PC-3 (cell line): ENCODE measurements at regions not wholly inside any gene's neighbourhood (a gene's known extent, or its start where the extent isn't known, plus 50 kb on each side); places are given as distances from the start of the nearest gene placed in this dataset.

Experiments
- ATAC-seq: fragments of 200-7000 bp; cut with Tn5 transposase; 2 replicates; pipeline ENCODE4 v1.9.1; 2020; ENCODE audit warnings: mild to moderate bottlenecking, moderate library complexity
- BruUV-seq: library from RNA; stranded (reverse); fragments of 400-500 nt; replicated peaks from 2 replicates; lab custom pipeline; 2021; lab: Mats Ljungman, UMichigan
- CTCF ChIA-PET: fragments of 300-600 bp; sonication (Branson Sonifier 250); formaldehyde crosslinking; loops from one replicate; lab custom pipeline; 2022; ENCODE audit warnings: antibody characterized with exemption; lab: Charles Lee
- POLR2A ChIA-PET: fragments of 300-600 bp; sonication (Branson Sonifier 250); formaldehyde crosslinking; loops from one replicate; lab custom pipeline; 2022; ENCODE audit warnings: antibody characterized with exemption; ENCODE audit not compliant: unreplicated experiment; lab: Charles Lee
- DNase-seq: peaks from one replicate; pipeline ENCODE4 v3.0.0-alpha.2; 2015
- H2AFZ ChIP-seq: fragments of 300-600 bp; sonication (generic); 2 replicates; pipeline ENCODE4 v1.6.0; 2016; ENCODE audit warnings: antibody characterized with exemption, low read length
- H3F3A ChIP-seq: fragments of 300-600 bp; sonication (generic); one replicate; pipeline ENCODE4 v1.6.0; 2017; ENCODE audit warnings: antibody characterized with exemption, low read length, control low read depth, mild to moderate bottlenecking; ENCODE audit not compliant: unreplicated experiment
- H3K27ac ChIP-seq: fragments of 300-600 bp; sonication (generic); 2 replicates; pipeline ENCODE4 v1.5.1; 2016; ENCODE audit warnings: mild to moderate bottlenecking, low read length
- H3K27me3 ChIP-seq: fragments of 300-600 bp; sonication (generic); 2 replicates; pipeline ENCODE4 v1.6.1; 2016; ENCODE audit warnings: low read length, mixed read lengths
- H3K36me3 ChIP-seq: fragments of 300-600 bp; sonication (generic); 2 replicates; pipeline ENCODE4 v1.6.1; 2016; ENCODE audit warnings: low read depth, mixed run types, low read length, mixed read lengths
- H3K4me1 ChIP-seq: fragments of 300-600 bp; sonication (generic); 2 replicates; pipeline ENCODE4 v1.5.1; 2016; ENCODE audit warnings: low read length; ENCODE audit not compliant: insufficient read depth
- H3K4me2 ChIP-seq: fragments of 300-600 bp; sonication (generic); 2 replicates; pipeline ENCODE4 v1.6.0; 2016; ENCODE audit warnings: low read length
- H3K4me3 ChIP-seq: fragments of 300-600 bp; sonication (generic); 2 replicates; pipeline ENCODE4 v1.5.1; 2016; ENCODE audit warnings: mild to moderate bottlenecking, low read length, mixed read lengths
- H3K79me2 ChIP-seq: fragments of 300-600 bp; sonication (generic); 2 replicates; pipeline ENCODE4 v1.6.1; 2017; ENCODE audit warnings: low read length, mixed read lengths
- H3K9ac ChIP-seq: fragments of 300-600 bp; sonication (generic); 2 replicates; pipeline ENCODE4 v1.6.0; 2016; ENCODE audit warnings: mild to moderate bottlenecking, low read length
- H3K9me2 ChIP-seq: fragments of 300-600 bp; sonication (generic); replicated peaks from 2 replicates; pipeline ENCODE4 v1.6.1; 2016; ENCODE audit warnings: mixed run types, low read length, mixed read lengths
- H3K9me3 ChIP-seq: fragments of 300-600 bp; sonication (generic); 2 replicates; pipeline ENCODE4 v1.6.1; 2016; ENCODE audit warnings: low read length, mixed read lengths
- H4K20me1 ChIP-seq: fragments of 300-600 bp; sonication (generic); 2 replicates; pipeline ENCODE4 v1.6.1; 2016; ENCODE audit warnings: low read length, mixed read lengths
- CTCF ChIP-seq: fragments of 300-600 bp; sonication (generic); conservative IDR thresholded peaks from 2 replicates; pipeline ENCODE4 v1.5.1; 2017; ENCODE audit warnings: antibody characterized with exemption, low read depth, mild to moderate bottlenecking, low read length
- EZH2 ChIP-seq: fragments of 300-600 bp; sonication (generic); IDR thresholded peaks from one replicate; pipeline ENCODE4 v1.6.1; 2017; ENCODE audit warnings: antibody characterized with exemption, mild to moderate bottlenecking, low read length; ENCODE audit not compliant: unreplicated experiment
- EZH2phosphoT487 ChIP-seq: fragments of 300-600 bp; sonication (generic); IDR thresholded peaks from 2 replicates; pipeline ENCODE4 v1.6.1; 2018; ENCODE audit warnings: mild to moderate bottlenecking, antibody characterized with exemption, low read length, borderline replicate concordance
- intact Hi-C: fragments of 100-400 bp; cut with micrococcal nuclease; formaldehyde crosslinking; loops from 2 replicates; pipeline ENCODE4 v1.9.0; 2023

- no peaks in the 10 kb centered on the region for H3K79me2 ChIP-seq
- no peaks in the 10 kb centered on the region for H3K36me3 ChIP-seq
- H3K4me1 ChIP-seq = no peaks in the 10 kb centered on the region
- no peak overlapping the region for H3K27ac ChIP-seq
- H3K4me3 ChIP-seq = no peak overlapping the region
- TF ChIP-seq EZH2phosphoT487 (no peak), EZH2 (no peak), CTCF (no peak)
- no peaks in the 10 kb centered on the region for H3K9me3 ChIP-seq
- no peak overlapping the region for H3K9ac ChIP-seq
- intact Hi-C loops = no loop called here
- H3F3A ChIP-seq = no peaks in the 10 kb centered on the region
- DNase-seq (no peak), ATAC-seq (no peak)
- H3K9me2 ChIP-seq = no peaks in the 10 kb centered on the region
- no peak overlapping the region for H2AFZ ChIP-seq
- H4K20me1 ChIP-seq = no peaks in the 10 kb centered on the region
- no peak overlapping the region for H3K4me2 ChIP-seq
- no TSS peak for BruUV-seq
- ChIA-PET POLR2A (interaction anchor here (0.8 kb wide), 1 partner anchor 451 kb away, joined by 4 read pairs; no protein-coding TSS in a partner anchor), CTCF (no interaction called here)
- H3K27me3 ChIP-seq = no peaks in the 10 kb centered on the region
Observed at GRCh38 chr2:41873102-41874031, 174.5 kb upstream of the PKDCC start.

- H3K9me2 ChIP-seq = no peaks in the 10 kb centered on the region
- intact Hi-C loops = no loop called here
- POLR2A ChIA-PET = no interaction called here
Observed at GRCh38 chr2:41877114-41877678, 170.6 kb upstream of the PKDCC start.

More at GRCh38 chr2:41877114-41877678, 170.6 kb upstream of the PKDCC start:
- CTCF ChIA-PET = no interaction called here
- H3K4me2 ChIP-seq = no peak overlapping the region
- ATAC-seq (no peak), DNase-seq (no peak)
- H3K27ac ChIP-seq = no peak overlapping the region
- H4K20me1 ChIP-seq = no peaks in the 10 kb centered on the region
- H3K4me1 ChIP-seq = no peaks in the 10 kb centered on the region
- no peak overlapping the region for H3K9ac ChIP-seq
- H3K27me3 ChIP-seq = no peaks in the 10 kb centered on the region; the same call in 1 of the 2 replicates
- no peaks in the 10 kb centered on the region for H3K9me3 ChIP-seq
- H3K4me3 ChIP-seq = no peak overlapping the region
- H2AFZ ChIP-seq = no peak overlapping the region
- H3K79me2 ChIP-seq = no peaks in the 10 kb centered on the region
- no peak for TF ChIP-seq CTCF
- no peak for TF ChIP-seq EZH2phosphoT487
- no peak for TF ChIP-seq EZH2
- H3F3A ChIP-seq = no peaks in the 10 kb centered on the region
- no peaks in the 10 kb centered on the region for H3K36me3 ChIP-seq
- no TSS peak for BruUV-seq
